Kidney (tissue), 13 donors: ENCODE measurements at regions not wholly inside any gene's neighbourhood (a gene's known extent, or its start where the extent isn't known, plus 50 kb on each side); places are given as distances from the start of the nearest gene placed in this dataset.

ENCODE experiments used
- DNase-seq, 5 donors: peaks; one replicate each; pipeline ENCODE4 v3.0.0-alpha.2; 2013 to 2020
- FAIRE-seq: peaks from 2 replicates; lab custom pipeline; 2012; peaks lifted over from hg19 to GRCh38; lab: Jason Lieb, UNC
- H3K27ac ChIP-seq, 2 donors: one replicate each; pipeline ENCODE4 v1.7.0; 2013; ENCODE audit warnings: low read depth in 2 of 2, low read length in 2 of 2, inconsistent platforms in 1 of 2
- H3K27me3 ChIP-seq: one replicate; pipeline ENCODE4 v1.7.1; 2013; ENCODE audit warnings: low read length, inconsistent platforms; ENCODE audit not compliant: control insufficient read depth, insufficient read depth
- H3K36me3 ChIP-seq, 3 donors: one replicate each; pipeline versions ENCODE4 v1.7.0 to v1.7.1; 2013; ENCODE audit warnings: low read length in 3 of 3, control low read depth in 1 of 3, inconsistent platforms in 1 of 3; ENCODE audit not compliant: insufficient read depth in 3 of 3, control insufficient read depth in 2 of 3
- H3K4me1 ChIP-seq, 3 donors: one replicate each; pipeline versions ENCODE4 v1.7.0 to v1.7.1; 2013; ENCODE audit warnings: low read length in 3 of 3, inconsistent platforms in 1 of 3, low read depth in 1 of 3; ENCODE audit not compliant: control insufficient read depth in 2 of 3, insufficient read depth in 2 of 3
- H3K4me3 ChIP-seq, 3 donors: one replicate each; pipeline versions ENCODE4 v1.7.0 to v1.8.1; 2013; ENCODE audit warnings: low read length in 3 of 3, control low read depth in 1 of 3, inconsistent platforms in 1 of 3
- H3K9ac ChIP-seq, 3 donors: one replicate each; pipeline versions ENCODE4 v1.7.0 to v1.7.1; 2013; ENCODE audit warnings: low read length in 3 of 3, control low read depth in 1 of 3, inconsistent platforms in 1 of 3
- H3K9me3 ChIP-seq, 3 donors: one replicate each; pipeline versions ENCODE4 v1.7.0 to v1.7.1; 2013; ENCODE audit warnings: low read length in 3 of 3, control low read depth in 1 of 3, inconsistent platforms in 1 of 3; ENCODE audit not compliant: control insufficient read depth in 2 of 3, insufficient read depth in 1 of 3
- CTCF ChIP-seq: IDR thresholded peaks from 3 replicates; pipeline ENCODE4 v1.5.1; 2012; ENCODE audit warnings: mild to moderate bottlenecking, moderate library complexity, borderline replicate concordance; ENCODE audit not compliant: insufficient read depth; ENCODE audit errors: extremely low read depth
- intact Hi-C: fragments of 100-400 bp; cut with DNase I; formaldehyde crosslinking; loops from one replicate; pipeline ENCODE4 v1.11.1; 2022
- donor health status: control.
- donor health status: control.
- donor health status: control.
- donor health status: control.
- donor health status: control.
- donor health status: DM: yes; HTN: yes; CAD: no.
- donor health status: Normal renal cell carcinoma (clear cell type).

- Histone ChIP-seq H3K36me3 (no peaks in the 10 kb centered on the region), H3K27me3 (no peaks in the 10 kb centered on the region), H3K9me3 (no peaks in the 10 kb centered on the region), H3K9ac (no peak overlapping the region), H3K27ac (no peak overlapping the region), H3K4me1 (no peaks in the 10 kb centered on the region), H3K4me3 (no peak overlapping the region)
- no peak for FAIRE-seq
- intact Hi-C loops, result no loop called here
- no peak for TF ChIP-seq CTCF
- no peak for DNase-seq
These were observed 64.8 kb upstream of the DOCK9 start for GRCh38 chr13:99042521-99043250.

GRCh38 chr13:99043831-99044231 is 66.0 kb upstream of the DOCK9 start:
- DNase-seq (peak in 2 of 5 donors; percentile 41 to 53), FAIRE-seq (no peak)
- Histone ChIP-seq H3K27ac (no peak overlapping the region), H3K4me1 (no peaks in the 10 kb centered on the region), H3K9me3 (no peaks in the 10 kb centered on the region), H3K36me3 (no peaks in the 10 kb centered on the region), H3K27me3 (no peaks in the 10 kb centered on the region), H3K9ac (no peak overlapping the region), H3K4me3 (no peak overlapping the region)
- no peak for TF ChIP-seq CTCF
- intact Hi-C loops, result no loop called here

GRCh38 chr13:99044764-99045163 is 66.9 kb upstream of the DOCK9 start:
- intact Hi-C loops, result no loop called here
- Histone ChIP-seq H3K9ac (no peak overlapping the region), H3K4me1 (no peaks in the 10 kb centered on the region), H3K36me3 (no peaks in the 10 kb centered on the region), H3K27me3 (no peaks in the 10 kb centered on the region), H3K9me3 (no peaks in the 10 kb centered on the region), H3K27ac (no peak overlapping the region), H3K4me3 (no peak overlapping the region)
- FAIRE-seq (no peak), DNase-seq (no peak)
- no peak for TF ChIP-seq CTCF

GRCh38 chr13:99045396-99045795 is 67.5 kb upstream of the DOCK9 start:
- no peak for TF ChIP-seq CTCF

More at GRCh38 chr13:99045396-99045795, 67.5 kb upstream of the DOCK9 start:
- Histone ChIP-seq H3K4me1 (no peaks in the 10 kb centered on the region), H3K9ac (no peak overlapping the region), H3K9me3 (no peaks in the 10 kb centered on the region), H3K27me3 (no peaks in the 10 kb centered on the region), H3K4me3 (no peak overlapping the region), H3K36me3 (no peaks in the 10 kb centered on the region), H3K27ac (no peak overlapping the region)
- FAIRE-seq, result no peak
- intact Hi-C loops, result no loop called here
- DNase-seq, result no peak
